ENCODE measurements at regions not wholly inside any gene's neighbourhood (a gene's known extent, or its start where the extent isn't known, plus 50 kb on each side); places are given as distances from the start of the nearest gene placed in this dataset.
"Not testable (repeated sequence)": the region's sequence is repeated elsewhere in the genome, so short reads cannot be mapped to it uniquely, and the experiment has no call there.

- no peak for DNase-seq
Measured at GRCh38 chr11:98621767-98622166, 399.0 kb upstream of the CNTN5 start.

DNA sequence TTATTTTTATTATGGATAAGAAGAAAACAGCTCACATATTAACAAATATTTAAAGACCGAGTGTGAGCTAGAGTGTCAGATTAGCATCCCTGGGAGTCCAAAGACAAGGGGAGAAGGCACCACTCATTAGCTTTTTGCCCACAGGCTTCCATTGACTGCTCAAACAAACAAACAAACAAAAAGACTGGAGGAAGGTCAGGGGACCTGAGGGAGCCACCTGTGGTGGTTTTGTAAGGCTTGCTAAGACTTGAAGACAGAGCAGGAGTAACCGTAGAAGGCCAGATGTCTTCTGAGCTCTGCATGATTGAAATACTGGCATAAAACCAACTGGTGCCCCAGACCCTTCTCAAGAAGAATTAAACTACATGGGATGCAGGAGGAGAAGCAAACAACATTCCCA, 395.2 kb upstream of the CNTN5 start:
- DNase-seq, result no peak

DNA sequence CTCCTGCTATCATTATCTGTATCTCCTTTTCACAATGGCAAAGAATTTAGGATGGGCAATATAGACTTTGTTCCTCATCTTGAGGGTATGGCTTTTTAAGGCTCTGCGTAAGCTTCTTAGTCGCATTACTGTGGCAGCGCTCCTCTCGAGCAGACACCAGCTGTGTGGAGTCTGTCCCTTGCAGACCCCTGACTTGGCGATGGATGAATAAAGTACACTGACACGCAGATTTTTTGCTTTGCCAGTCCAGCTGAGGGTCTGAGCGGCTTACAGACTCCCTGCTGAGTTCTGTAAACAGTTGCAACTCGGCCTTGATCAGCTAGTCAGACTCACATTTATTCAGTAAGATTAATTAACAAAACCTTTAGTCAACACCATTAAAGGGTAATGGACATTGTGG, 390.0 kb upstream of the CNTN5 start:
- no peak for DNase-seq

GRCh38 chr11:98657711-98658110, 363.0 kb upstream of the CNTN5 start:
- no peak for DNase-seq

GRCh38 chr11:98659431-98659830, 361.3 kb upstream of the CNTN5 start:
- no peak for DNase-seq

GRCh38 chr11:98674390-98674789, 346.4 kb upstream of the CNTN5 start:
- DNase-seq, result no peak

DNA sequence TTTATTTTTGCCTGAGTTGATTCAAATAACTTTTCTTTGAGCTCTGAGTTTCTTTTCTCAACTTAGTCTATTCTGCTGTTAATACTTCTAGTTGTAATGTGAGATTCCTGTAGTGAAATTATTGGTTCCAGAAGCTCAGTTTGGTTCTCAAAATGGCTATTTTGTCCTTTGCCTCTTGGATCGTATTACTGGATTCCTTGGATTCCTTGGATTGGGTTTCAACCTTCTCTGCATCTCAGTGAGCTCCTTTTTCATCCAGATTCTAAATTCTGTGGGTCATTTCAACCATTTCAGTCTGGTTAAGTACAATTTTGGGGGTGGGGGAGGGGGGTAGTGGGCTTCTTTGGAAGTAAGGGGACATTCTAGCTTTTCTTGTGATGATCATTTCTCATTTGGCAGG, 341.1 kb upstream of the CNTN5 start:
- DNase-seq, result no peak

GRCh38 chr11:98701541-98701940, 319.2 kb upstream of the CNTN5 start:
- peak; percentile 85 for DNase-seq

DNA sequence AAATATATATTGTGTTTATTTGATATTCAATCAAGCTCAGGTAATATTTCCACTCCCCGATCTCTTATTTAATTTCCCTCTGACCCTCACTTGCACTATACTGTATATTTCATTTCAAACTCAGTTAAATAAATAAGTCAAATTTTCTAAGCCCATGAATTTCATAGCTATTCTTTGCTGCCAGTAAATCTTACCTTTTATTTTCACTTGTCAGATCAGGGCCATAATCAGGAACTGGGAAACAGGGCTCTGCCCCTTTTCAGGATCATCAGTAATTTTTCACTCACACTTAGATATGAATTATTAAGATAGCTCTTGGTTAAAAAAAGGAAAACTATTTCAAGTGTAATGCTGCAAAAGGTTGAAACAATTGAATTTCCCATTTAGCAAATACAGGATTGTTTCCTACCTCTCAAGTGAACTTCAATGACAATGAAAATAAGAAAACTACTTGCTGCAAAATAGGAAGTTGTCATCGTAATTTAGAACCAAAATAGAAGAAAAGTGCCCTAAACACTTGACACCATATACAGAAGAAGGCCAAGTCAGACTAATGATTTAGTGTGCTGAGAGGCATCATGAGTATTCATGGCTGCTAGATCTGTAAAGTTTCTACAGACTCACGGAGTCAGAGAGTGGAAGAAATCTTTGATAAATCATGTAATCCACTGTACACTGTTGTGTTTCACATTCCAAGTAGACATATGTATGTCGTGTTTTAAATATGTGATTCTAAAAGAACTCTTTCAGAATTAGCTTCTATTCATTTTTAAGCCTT, 316.8 kb upstream of the CNTN5 start:
- DNase-seq, result no peak

DNA sequence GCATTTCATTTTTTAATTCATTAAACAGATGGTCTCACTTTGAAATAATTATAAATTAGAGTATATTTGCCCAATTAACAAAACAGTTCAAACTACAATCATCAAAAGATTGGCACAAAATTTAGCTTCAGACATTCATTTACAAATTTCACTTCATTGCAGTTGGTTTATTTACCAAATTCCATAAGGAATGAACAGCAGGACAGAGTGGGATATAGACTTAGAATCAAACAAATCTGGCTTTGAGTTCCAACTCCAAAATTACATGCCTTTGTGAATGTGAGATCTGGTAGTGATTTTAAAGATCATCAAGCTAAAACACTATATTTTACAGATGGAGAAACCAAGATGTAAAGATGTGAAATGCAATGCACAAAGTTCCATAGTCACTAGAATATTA, 310.7 kb upstream of the CNTN5 start:
- no peak for DNase-seq

GRCh38 chr11:98710986-98711385, 309.8 kb upstream of the CNTN5 start:
- DNase-seq, result no peak

- peak; percentile 12 for DNase-seq
Measured at GRCh38 chr11:98720951-98721350, 299.8 kb upstream of the CNTN5 start.

- no peak for DNase-seq
Measured at GRCh38 chr11:98725471-98725870, 295.3 kb upstream of the CNTN5 start.

DNA sequence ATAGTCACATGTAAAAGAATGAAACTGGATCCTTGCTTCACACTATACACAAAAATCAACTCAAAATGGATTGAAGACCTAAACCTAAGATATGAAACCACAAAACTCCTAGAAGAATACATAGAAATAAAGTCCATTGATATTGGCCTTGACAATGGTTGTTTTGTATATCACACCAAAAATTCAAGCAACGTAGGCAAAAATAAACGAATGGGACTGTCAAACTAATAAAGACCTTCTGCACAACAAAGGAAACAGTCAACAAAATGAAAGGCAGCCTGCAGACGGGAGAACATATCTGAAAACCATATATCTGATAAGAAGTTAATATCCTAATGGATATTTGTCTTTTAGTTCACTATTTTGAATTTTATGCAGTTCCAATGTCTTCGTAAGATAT, 292.3 kb upstream of the CNTN5 start:
- DNase-seq, result no peak

DNA sequence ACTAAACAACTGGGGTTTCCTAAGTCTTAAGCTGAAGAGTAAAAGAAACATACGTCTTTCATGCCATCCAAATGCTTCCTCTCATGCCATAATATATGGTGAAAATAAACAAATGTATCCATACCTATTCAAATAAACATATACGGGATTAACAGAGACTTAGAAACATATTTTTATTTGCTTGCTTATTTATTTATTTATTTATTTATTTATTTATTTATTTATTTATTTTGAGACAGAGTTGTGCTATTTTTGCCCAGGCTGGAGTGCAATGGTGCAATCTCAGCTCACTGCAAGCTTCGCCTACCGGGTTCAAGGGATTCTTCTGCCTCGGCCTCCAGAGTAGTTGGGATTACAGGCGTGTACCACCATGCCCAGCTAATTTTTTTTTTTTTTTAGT, 291.6 kb upstream of the CNTN5 start:
- no peak for DNase-seq

- no peak for DNase-seq
Measured at GRCh38 chr11:98732947-98733346, 287.8 kb upstream of the CNTN5 start.

DNA sequence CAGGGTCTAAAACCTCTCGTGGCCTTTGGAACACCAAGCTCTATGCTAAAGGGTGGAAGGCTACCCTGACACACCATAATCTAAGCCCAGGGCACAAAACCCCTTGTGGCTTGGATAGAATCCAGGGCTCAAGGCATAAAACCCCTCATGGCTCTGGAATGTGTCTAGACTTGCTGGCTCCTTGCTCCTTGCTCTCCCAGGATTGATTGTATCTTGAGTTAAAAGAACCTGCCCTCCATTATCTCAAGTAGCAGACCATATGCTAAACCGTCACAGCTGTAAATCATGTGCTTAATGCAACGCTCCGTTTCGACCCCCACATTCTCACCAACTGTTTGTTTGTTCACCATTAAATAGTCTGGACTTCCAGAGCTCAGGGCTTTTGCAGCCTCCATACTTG, 287.4 kb upstream of the CNTN5 start:
- DNase-seq, result peak; percentile 17

DNA sequence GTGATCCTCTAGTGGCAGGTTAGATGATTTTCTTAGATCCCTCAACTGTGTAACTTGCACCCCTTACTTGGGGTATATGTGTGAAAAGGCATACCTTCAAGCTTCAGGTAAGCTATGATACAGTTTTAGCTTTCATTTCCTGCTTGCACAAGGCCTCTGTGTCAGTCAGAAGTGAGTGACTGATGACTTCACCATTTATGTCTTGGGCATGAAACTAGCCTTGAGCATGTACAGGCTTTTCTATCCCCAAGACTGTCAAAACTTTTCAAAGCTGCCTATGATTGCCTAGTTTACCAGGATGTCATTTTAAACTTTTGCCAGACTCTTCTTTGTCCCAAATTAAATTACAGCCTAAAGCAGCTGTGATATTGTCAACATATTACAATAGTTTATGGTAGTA, 286.1 kb upstream of the CNTN5 start:
- no peak for DNase-seq

- no peak for DNase-seq
Measured at GRCh38 chr11:98736833-98737232, 283.9 kb upstream of the CNTN5 start.

GRCh38 chr11:98740321-98740720, 280.4 kb upstream of the CNTN5 start:
- no peak for DNase-seq

DNA sequence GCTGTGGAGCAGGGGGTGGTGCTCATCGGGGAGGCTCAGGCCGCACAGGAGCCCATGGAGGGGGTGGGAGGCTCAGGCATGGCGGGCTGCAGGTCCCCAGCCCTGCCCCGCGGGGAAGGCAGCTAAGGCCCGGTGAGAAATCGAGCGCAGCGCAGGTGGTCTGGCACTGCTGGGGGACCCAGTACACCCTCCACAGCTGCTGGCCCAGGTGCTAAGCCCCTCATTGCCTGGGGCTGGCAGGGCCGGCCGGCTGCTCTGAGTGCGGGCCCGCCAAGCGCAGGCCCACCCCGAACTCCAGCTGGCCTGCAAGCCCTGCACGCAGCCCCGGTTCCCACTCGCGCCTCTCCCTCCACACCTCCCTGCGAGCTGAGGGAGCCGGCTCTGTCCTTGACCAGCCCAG, 257.3 kb upstream of the CNTN5 start:
- DNase-seq, result not testable (repeated sequence)

DNA sequence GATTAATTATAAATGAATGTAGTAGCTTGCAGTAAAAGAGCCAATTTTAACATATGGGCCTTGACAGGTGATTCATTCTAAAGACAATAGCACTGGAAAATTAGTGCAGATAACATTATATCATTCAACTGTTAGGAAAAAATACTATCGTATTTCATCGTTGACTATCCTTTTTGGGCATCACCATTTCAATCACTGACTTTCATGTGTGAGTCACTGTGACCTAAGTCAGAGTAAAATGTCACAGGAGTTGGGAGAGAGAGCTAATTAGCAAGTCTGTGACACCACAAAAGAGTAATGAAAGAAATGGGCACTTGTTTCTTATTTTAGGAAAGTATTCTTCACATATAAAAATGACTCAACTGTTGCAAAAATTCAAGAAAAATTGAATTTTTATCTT, 253.8 kb upstream of the CNTN5 start:
- DNase-seq, result no peak

DNA sequence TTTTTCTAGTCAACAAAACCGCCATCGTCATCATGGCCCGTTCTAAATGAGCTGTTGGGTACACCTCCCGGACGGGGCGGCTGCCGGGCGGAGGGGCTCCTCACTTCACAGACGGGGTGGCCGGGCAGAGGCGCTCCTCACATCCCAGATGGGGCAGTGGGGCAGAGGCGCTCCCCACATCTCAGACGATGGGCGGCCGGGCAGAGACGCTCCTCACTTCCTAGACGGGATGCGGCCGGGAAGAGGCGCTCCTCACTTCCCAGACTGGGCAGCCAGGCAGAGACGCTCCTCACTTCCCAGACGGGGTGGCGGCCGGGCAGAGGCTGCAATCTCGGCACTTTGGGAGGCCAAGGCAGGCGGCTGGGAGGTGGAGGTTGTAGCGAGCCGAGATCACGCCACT, 250.7 kb upstream of the CNTN5 start:
- DNase-seq, result not testable (repeated sequence)

DNA sequence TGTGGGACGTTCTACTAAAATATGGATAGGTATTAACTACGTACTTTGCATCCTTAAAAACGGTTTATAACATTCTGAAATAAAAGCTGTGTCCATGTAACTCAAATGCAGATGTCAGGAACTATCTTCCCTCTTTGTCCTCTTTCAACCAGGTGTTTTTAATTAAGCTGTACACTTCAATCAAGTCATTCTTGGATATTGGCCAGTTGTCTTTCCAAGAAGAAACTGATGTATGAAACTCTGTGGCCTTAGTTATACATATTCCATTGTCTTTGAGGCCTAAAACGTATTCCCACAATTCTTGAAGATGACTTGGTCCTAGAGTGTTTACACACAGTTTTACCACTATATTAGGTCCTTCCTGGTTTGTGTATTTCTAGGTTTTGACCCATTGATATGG, 249.0 kb upstream of the CNTN5 start:
- DNase-seq, result no peak

DNA sequence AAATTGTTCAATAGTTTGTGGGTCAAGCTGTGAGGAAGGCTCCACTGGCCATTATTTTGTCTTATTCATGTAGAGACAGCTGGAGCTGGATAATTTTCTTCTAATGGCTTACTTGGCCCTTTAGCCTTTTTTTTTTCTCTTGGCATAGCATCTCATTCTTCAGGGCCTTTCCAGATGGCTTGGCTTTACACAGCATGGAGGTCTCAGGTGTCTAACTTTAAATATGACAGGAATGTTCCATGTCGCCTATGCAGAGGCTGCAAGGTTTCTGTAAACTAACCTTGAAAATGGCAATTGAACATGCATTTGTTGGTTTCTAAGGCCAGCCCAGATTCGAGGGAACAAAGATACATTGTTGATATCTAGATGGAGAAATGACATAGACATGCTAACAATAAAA, 247.9 kb upstream of the CNTN5 start:
- DNase-seq, result no peak

Data from OCI-M1 (cell line).